ENCODE measurements at regions not wholly inside any gene's neighbourhood (a gene's known extent, or its start where the extent isn't known, plus 50 kb on each side); places are given as distances from the start of the nearest gene placed in this dataset.

DNA sequence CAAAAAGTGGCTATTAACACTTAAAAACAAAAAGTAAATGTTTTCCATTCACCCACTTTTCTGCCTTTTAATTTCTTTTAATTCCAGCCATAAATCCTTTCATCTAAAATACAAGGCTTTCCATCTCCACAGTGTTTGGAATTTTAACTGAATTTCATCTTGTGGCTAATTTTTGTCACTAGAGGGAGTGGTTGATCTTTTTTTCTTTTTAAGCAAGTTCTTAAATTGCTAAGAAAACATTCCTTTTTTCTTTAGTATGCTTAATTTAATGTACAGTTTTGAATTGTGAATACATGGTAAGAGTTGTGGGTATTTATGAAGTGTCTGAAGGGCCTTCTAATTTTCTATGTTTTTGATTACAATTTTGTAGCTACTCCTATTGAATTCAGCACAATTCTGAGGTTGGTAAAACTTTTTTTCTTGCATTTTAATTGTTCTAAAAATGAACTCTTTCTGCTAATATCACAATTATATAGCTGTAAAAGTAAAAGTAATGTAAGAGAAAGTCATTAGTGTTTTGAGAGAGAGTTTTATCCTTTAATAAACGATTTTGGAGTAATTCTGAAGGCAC, 54.9 kb upstream of the ANK3 start:
- no peak overlapping the region for H3K9ac ChIP-seq
- H4K20me1 ChIP-seq (ENCODE audit: insufficient read depth), result peaks cover 34% of the 10 kb centered on the region
- H3K4me3 ChIP-seq (IDR thresholded peaks at IDR 0.05; ENCODE audit: insufficient read depth, low read depth, low read length), result no peak overlapping the region
- H2AFZ ChIP-seq (ENCODE audit: low read depth), result no peak overlapping the region
- peaks cover 89% of the 10 kb centered on the region for H3K4me1 ChIP-seq (ENCODE audit: low read depth, poor library complexity, severe bottlenecking)
- TF ChIP-seq, protein P1, sequence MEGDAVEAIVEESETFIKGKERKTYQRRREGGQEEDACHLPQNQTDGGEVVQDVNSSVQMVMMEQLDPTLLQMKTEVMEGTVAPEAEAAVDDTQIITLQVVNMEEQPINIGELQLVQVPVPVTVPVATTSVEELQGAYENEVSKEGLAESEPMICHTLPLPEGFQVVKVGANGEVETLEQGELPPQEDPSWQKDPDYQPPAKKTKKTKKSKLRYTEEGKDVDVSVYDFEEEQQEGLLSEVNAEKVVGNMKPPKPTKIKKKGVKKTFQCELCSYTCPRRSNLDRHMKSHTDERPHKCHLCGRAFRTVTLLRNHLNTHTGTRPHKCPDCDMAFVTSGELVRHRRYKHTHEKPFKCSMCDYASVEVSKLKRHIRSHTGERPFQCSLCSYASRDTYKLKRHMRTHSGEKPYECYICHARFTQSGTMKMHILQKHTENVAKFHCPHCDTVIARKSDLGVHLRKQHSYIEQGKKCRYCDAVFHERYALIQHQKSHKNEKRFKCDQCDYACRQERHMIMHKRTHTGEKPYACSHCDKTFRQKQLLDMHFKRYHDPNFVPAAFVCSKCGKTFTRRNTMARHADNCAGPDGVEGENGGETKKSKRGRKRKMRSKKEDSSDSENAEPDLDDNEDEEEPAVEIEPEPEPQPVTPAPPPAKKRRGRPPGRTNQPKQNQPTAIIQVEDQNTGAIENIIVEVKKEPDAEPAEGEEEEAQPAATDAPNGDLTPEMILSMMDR (conservative IDR thresholded peaks at IDR 0.05; ENCODE audit: low read depth, low read length), result peak; percentile 74
- H3K4me2 ChIP-seq, result no peak overlapping the region
- no peaks in the 10 kb centered on the region for H3K36me3 ChIP-seq (ENCODE audit: insufficient read depth)
- H3K27ac ChIP-seq, result peak overlapping the region; percentile 5; the same call in 1 of the 2 replicates
- H3K79me2 ChIP-seq (ENCODE audit: insufficient read depth, low read depth), result peaks cover 98% of the 10 kb centered on the region
- H3K27me3 ChIP-seq (ENCODE audit: insufficient read depth, low read depth), result no peaks in the 10 kb centered on the region

DNA sequence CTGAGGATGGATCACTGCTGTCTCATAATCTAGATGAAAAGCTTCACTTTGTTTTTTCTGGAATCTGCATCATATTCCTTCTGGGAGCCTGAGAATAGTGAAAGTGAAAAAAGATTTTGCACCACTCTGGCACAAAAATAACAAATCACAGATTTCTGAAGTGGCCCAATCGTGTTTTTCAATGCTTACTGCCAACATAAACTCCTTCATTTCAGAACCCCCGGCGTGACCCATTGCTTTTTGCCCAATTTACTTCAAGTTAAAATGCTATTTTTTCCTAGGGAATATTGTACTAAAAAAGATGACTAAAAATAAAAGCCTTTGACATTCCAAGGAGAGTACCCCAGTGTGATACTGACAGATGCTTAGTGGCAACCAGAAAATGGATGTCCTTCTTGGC, 53.7 kb upstream of the ANK3 start:
- H2AFZ ChIP-seq (ENCODE audit: low read depth), result no peak overlapping the region
- peaks cover 100% of the 10 kb centered on the region for H3K79me2 ChIP-seq (ENCODE audit: insufficient read depth, low read depth)
- peak overlapping the region; percentile 12; the same call in 1 of the 2 replicates for H3K4me2 ChIP-seq
- peaks cover 83% of the 10 kb centered on the region for H3K4me1 ChIP-seq (ENCODE audit: low read depth, poor library complexity, severe bottlenecking)
- H3K36me3 ChIP-seq (ENCODE audit: insufficient read depth), result no peaks in the 10 kb centered on the region
- no peak overlapping the region for H3K9ac ChIP-seq
- no peaks in the 10 kb centered on the region for H3K27me3 ChIP-seq (ENCODE audit: insufficient read depth, low read depth)
- peaks cover 44% of the 10 kb centered on the region for H4K20me1 ChIP-seq (ENCODE audit: insufficient read depth)
- TF ChIP-seq, protein P1 (conservative IDR thresholded peaks at IDR 0.05; ENCODE audit: low read depth, low read length), result no peak
- no peak overlapping the region; the same call in 1 of the 2 replicates for H3K27ac ChIP-seq
- no peak overlapping the region for H3K4me3 ChIP-seq (IDR thresholded peaks at IDR 0.05; ENCODE audit: insufficient read depth, low read depth, low read length)

DNA sequence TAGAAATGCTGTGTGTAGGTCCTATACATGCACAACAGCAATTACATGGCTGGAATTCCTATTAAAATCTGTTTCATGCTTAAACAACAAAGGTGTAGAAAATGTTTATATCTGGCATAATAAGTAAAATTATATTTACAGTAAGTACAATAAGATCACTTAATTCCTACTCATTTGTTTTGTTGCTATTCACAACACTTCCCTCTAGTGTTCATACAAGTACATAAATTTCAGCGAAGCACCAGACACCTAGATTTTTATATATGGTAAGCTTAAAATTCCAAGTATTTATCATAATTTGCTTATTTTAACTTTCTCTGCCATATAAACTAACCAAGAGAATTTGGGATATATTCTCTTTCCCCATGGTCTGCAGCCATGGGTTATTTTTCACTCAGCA, 51.8 kb upstream of the ANK3 start:
- Histone ChIP-seq H3K79me2 (ENCODE audit: insufficient read depth, low read depth) (peaks cover 98% of the 10 kb centered on the region), H3K36me3 (ENCODE audit: insufficient read depth) (no peaks in the 10 kb centered on the region), H3K4me2 (no peak overlapping the region), H3K27me3 (ENCODE audit: insufficient read depth, low read depth) (no peaks in the 10 kb centered on the region), H2AFZ (ENCODE audit: low read depth) (no peak overlapping the region), H3K27ac (no peak overlapping the region), H3K9ac (no peak overlapping the region), H3K4me3 (IDR thresholded peaks at IDR 0.05; ENCODE audit: insufficient read depth, low read depth, low read length) (no peak overlapping the region), H3K4me1 (ENCODE audit: low read depth, poor library complexity, severe bottlenecking) (peaks cover 67% of the 10 kb centered on the region), H4K20me1 (ENCODE audit: insufficient read depth) (peaks cover 52% of the 10 kb centered on the region)
- TF ChIP-seq, protein P1 (conservative IDR thresholded peaks at IDR 0.05; ENCODE audit: low read depth, low read length), result peak; percentile 35; the same call in 1 of the 2 replicates

DNA sequence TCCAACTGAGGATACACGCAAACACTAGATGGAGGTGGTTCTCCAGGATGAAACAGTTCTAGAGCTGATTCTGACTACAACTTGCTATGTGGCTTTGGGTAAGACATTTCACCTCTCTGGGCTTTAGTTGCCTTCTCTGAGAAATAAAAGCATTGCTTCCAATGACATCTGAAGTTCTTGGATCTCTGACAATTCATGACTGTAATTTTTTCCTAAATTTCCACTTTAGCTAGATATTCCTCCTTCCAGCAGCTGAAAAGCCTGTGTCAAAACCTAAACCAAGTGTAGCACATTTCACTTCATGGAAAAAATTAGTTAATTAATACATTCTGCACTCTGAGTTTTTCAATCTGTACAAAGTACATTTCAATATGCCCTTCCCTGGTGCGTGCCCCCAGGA, 50.0 kb upstream of the ANK3 start:
- Histone ChIP-seq H3K9ac (no peak overlapping the region), H3K4me3 (IDR thresholded peaks at IDR 0.05; ENCODE audit: insufficient read depth, low read depth, low read length) (no peak overlapping the region), H4K20me1 (ENCODE audit: insufficient read depth) (peaks cover 55% of the 10 kb centered on the region), H3K4me2 (no peak overlapping the region), H2AFZ (ENCODE audit: low read depth) (no peak overlapping the region), H3K36me3 (ENCODE audit: insufficient read depth) (no peaks in the 10 kb centered on the region), H3K27me3 (ENCODE audit: insufficient read depth, low read depth) (no peaks in the 10 kb centered on the region), H3K4me1 (ENCODE audit: low read depth, poor library complexity, severe bottlenecking) (peaks cover 58% of the 10 kb centered on the region), H3K79me2 (ENCODE audit: insufficient read depth, low read depth) (peaks cover 91% of the 10 kb centered on the region), H3K27ac (no peak overlapping the region)
- TF ChIP-seq, protein P1 (conservative IDR thresholded peaks at IDR 0.05; ENCODE audit: low read depth, low read length), result no peak

Measured in KMS-11 (cell line).